Ascending aorta (tissue), 2 donors: ENCODE measurements at regions not wholly inside any gene's neighbourhood (a gene's known extent, or its start where the extent isn't known, plus 50 kb on each side); places are given as distances from the start of the nearest gene placed in this dataset.
A peak's percentile ranks its signal among the peaks of the same experiment; 100 is the strongest.
"Not testable (repeated sequence)": the region's sequence is repeated elsewhere in the genome, so short reads cannot be mapped to it uniquely, and the experiment has no call there.

ENCODE experiments used
- DNase-seq, 2 donors: peaks; one replicate each; pipeline ENCODE4 v3.0.0-alpha.2; 2019; ENCODE audit warnings: low spot score in 2 of 2
- H3K27ac ChIP-seq, 2 donors: fragments of 200-600 bp; sonication (generic); one replicate each; pipeline ENCODE4 v1.5.1; 2016 to 2017; ENCODE audit warnings: mild to moderate bottlenecking in 1 of 2
- H3K27me3 ChIP-seq: fragments of 200-600 bp; sonication (generic); one replicate; pipeline ENCODE4 v1.5.1; 2017
- H3K36me3 ChIP-seq, 2 donors: fragments of 200-600 bp; sonication (generic); one replicate each; pipeline ENCODE4 v1.5.1; 2016
- H3K4me1 ChIP-seq, 2 donors: fragments of 200-600 bp; sonication (generic); one replicate each; pipeline ENCODE4 v1.5.1; 2016 to 2017; ENCODE audit warnings: mild to moderate bottlenecking in 1 of 2
- H3K4me3 ChIP-seq, 2 donors: fragments of 200-600 bp; sonication (generic); one replicate each; pipeline ENCODE4 v1.5.1; 2016 to 2017; ENCODE audit warnings: mild to moderate bottlenecking in 1 of 2
- H3K9me3 ChIP-seq, 2 donors: fragments of 200-600 bp; sonication (generic); one replicate each; pipeline ENCODE4 v1.5.1; 2016
- intact Hi-C: fragments of 100-400 bp; cut with DNase I; formaldehyde crosslinking; loops from one replicate; pipeline ENCODE4 v1.15.1; 2023
- TF ChIP-seq, protein P1 (sequence below), 3 experiments: fragments of 200-600 bp in 2 of 3; fragments of 450-650 bp in 1 of 3; sonication (generic) in 2 of 3; IDR thresholded peaks; one replicate each; pipeline ENCODE4 v1.5.1; 2016 to 2019; ENCODE audit warnings: antibody characterized with exemption in 3 of 3, mild to moderate bottlenecking in 1 of 3, moderate library complexity in 1 of 3

DNA sequence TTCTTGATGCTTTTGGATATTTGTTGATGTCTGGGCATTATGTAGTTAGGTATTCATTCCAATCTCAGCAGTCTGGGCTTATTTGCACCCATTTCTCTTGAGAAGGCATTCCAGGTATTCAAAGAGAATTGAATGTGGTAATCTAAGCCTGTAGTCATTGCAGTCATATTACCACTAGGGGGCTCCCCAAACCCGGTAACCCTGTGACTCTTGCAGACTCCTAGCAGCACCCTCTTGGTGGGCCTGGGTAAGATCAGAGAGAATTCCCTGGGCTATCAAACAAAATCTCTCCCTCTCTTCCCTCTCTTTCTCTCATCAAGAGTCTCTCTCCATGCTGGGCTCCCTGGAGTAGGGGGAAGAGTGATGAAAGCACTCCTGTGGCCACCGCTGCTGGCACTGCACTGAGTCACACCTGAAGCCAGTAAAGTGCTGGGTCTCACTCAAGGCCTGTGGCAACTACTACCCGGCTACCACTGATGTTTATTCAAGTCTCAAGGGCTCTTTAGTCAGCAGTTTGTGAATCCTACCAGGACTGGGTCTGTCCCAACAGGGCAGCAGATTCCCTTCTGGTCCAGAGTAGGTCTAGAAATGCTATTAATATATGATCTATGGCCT lies 187.7 kb upstream of the NUDT10 start:
- no peak overlapping the region for H3K27ac ChIP-seq
- H3K4me3 ChIP-seq = no peak overlapping the region
- TF ChIP-seq, protein P1, sequence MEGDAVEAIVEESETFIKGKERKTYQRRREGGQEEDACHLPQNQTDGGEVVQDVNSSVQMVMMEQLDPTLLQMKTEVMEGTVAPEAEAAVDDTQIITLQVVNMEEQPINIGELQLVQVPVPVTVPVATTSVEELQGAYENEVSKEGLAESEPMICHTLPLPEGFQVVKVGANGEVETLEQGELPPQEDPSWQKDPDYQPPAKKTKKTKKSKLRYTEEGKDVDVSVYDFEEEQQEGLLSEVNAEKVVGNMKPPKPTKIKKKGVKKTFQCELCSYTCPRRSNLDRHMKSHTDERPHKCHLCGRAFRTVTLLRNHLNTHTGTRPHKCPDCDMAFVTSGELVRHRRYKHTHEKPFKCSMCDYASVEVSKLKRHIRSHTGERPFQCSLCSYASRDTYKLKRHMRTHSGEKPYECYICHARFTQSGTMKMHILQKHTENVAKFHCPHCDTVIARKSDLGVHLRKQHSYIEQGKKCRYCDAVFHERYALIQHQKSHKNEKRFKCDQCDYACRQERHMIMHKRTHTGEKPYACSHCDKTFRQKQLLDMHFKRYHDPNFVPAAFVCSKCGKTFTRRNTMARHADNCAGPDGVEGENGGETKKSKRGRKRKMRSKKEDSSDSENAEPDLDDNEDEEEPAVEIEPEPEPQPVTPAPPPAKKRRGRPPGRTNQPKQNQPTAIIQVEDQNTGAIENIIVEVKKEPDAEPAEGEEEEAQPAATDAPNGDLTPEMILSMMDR (IDR thresholded peaks at IDR 0.05) = peak in 2 of 3 experiments; percentile 17 to 47
- H3K27me3 ChIP-seq = no peaks in the 10 kb centered on the region
- no peaks in the 10 kb centered on the region for H3K4me1 ChIP-seq
- no peaks in the 10 kb centered on the region for H3K36me3 ChIP-seq
- no peaks in the 10 kb centered on the region for H3K9me3 ChIP-seq
- intact Hi-C loops = loop anchor here (5.0 kb wide), 1 partner anchor 317 kb away; no protein-coding TSS in a partner anchor
- no peak for DNase-seq

GRCh38 chrX:51148848-51149247 lies 183.8 kb upstream of the NUDT10 start:
- H3K4me3 ChIP-seq = no peak overlapping the region
- H3K36me3 ChIP-seq = no peaks in the 10 kb centered on the region
- no peak overlapping the region for H3K27ac ChIP-seq
- TF ChIP-seq, protein P1 (IDR thresholded peaks at IDR 0.05) = no peak
- no peaks in the 10 kb centered on the region for H3K9me3 ChIP-seq
- H3K27me3 ChIP-seq = no peaks in the 10 kb centered on the region
- no peak for DNase-seq
- intact Hi-C loops = loop anchor here (5.0 kb wide), 1 partner anchor 313 kb away; no protein-coding TSS in a partner anchor
- H3K4me1 ChIP-seq = no peaks in the 10 kb centered on the region

DNA sequence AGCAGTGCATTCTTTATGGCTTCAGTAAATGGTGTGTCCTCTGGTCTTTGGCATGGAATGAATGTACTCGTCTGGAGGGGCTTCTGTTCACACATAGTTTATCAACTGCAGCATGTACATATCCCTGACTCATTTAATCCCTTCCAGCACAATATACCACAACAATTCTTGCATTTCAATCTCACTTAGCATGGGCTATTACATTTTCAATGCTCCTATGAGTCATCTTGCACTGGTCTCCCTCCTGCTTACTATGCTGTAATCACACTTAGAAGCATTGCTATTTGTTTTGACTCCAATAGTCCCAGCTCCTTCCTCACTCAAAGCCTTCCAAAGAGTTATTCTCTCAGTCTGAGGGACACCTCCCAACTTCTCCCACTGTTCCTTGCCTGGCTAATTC lies 180.9 kb upstream of the NUDT10 start:
- H3K9me3 ChIP-seq = no peaks in the 10 kb centered on the region
- no peak for DNase-seq

GRCh38 chrX:51155157-51155556 lies 177.5 kb upstream of the NUDT10 start:
- no peaks in the 10 kb centered on the region for H3K36me3 ChIP-seq
- H3K27me3 ChIP-seq = no peaks in the 10 kb centered on the region
- H3K27ac ChIP-seq = no peak overlapping the region
- no peak overlapping the region for H3K4me3 ChIP-seq
- H3K4me1 ChIP-seq = no peaks in the 10 kb centered on the region
- no peak for DNase-seq
- intact Hi-C loops = no loop called here
- TF ChIP-seq, protein P1 (IDR thresholded peaks at IDR 0.05) = no peak
- H3K9me3 ChIP-seq = no peaks in the 10 kb centered on the region

More for the DNA sequence above, 180.9 kb upstream of the NUDT10 start:
- intact Hi-C loops = no loop called here
- H3K4me1 ChIP-seq = no peaks in the 10 kb centered on the region
- H3K36me3 ChIP-seq = no peaks in the 10 kb centered on the region
- H3K4me3 ChIP-seq = no peak overlapping the region
- TF ChIP-seq, protein P1 (IDR thresholded peaks at IDR 0.05) = no peak
- no peaks in the 10 kb centered on the region for H3K27me3 ChIP-seq
- no peak overlapping the region for H3K27ac ChIP-seq

GRCh38 chrX:51155566-51155965 lies 177.1 kb upstream of the NUDT10 start:
- no peaks in the 10 kb centered on the region for H3K4me1 ChIP-seq
- H3K4me3 ChIP-seq = no peak overlapping the region
- TF ChIP-seq, protein P1 (IDR thresholded peaks at IDR 0.05) = no peak
- intact Hi-C loops = no loop called here
- DNase-seq = no peak
- H3K36me3 ChIP-seq = no peaks in the 10 kb centered on the region
- H3K27ac ChIP-seq = no peak overlapping the region
- H3K27me3 ChIP-seq = no peaks in the 10 kb centered on the region
- no peaks in the 10 kb centered on the region for H3K9me3 ChIP-seq

GRCh38 chrX:51158231-51158630 lies 174.4 kb upstream of the NUDT10 start:
- intact Hi-C loops = no loop called here
- TF ChIP-seq, protein P1 (IDR thresholded peaks at IDR 0.05) = no peak
- Histone ChIP-seq H3K4me3 (no peak overlapping the region), H3K9me3 (no peaks in the 10 kb centered on the region), H3K4me1 (no peaks in the 10 kb centered on the region), H3K27ac (no peak overlapping the region), H3K27me3 (no peaks in the 10 kb centered on the region), H3K36me3 (no peaks in the 10 kb centered on the region)
- DNase-seq = no peak

DNA sequence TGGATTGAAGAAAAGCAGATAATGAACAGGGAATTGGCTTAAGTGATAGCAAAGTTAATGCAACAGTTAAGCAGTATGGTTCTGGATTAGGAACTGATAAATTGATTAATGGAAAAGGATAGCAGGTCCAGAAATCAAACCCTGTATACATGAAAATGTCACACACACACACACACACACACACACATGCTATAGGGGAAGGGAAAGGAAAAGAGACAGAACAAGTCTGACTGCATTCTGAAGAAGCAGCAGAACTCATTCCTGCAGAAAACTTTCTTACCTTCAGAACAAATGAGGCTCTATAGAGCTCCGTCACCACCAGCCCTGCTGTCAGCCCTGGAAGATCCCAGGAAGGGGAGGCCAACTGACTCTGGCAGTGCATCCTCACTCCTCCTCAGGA lies 173.2 kb upstream of the NUDT10 start:
- H3K27me3 ChIP-seq, H3K9me3 ChIP-seq, DNase-seq, H3K36me3 ChIP-seq, H3K27ac ChIP-seq, intact Hi-C loops, H3K4me3 ChIP-seq, H3K4me1 ChIP-seq: not testable (repeated sequence)
